Activated T-helper 1 cell treated with anti-CD3 and anti-CD28 coated beads, Interleukin-12 subunit alpha, Interleukin-12 subunit beta, Interleukin-2, Interleukin-4 antibody, amounts not matched to agents 30 ng/mL and 10 ng/mL and 1 ng/mL, durations not matched to agents 14 hours and 24 hours and 36 hours (primary cell): ENCODE measurements at regions not wholly inside any gene's neighbourhood (a gene's known extent, or its start where the extent isn't known, plus 50 kb on each side); places are given as distances from the start of the nearest gene placed in this dataset.

Experiments
- DNase-seq: peaks from one replicate; pipeline ENCODE4 v3.0.0; 2021; ENCODE audit warnings: low spot score
- H3K27ac Mint-ChIP-seq: one replicate; pipeline ENCODE4 v1.8.0; 2021; ENCODE audit warnings: mild to moderate bottlenecking, mixed read lengths
- H3K27me3 Mint-ChIP-seq: one replicate; pipeline ENCODE4 v1.8.0; 2022; ENCODE audit warnings: mild to moderate bottlenecking, moderate library complexity, mixed read lengths; ENCODE audit not compliant: insufficient read depth
- H3K36me3 Mint-ChIP-seq: one replicate; pipeline ENCODE4 v1.8.0; 2021; ENCODE audit warnings: low read depth, mixed read lengths
- H3K4me1 Mint-ChIP-seq: one replicate; pipeline ENCODE4 v1.8.0; 2021; ENCODE audit warnings: low read depth, mixed read lengths
- H3K4me3 Mint-ChIP-seq: one replicate; pipeline ENCODE4 v1.8.0; 2021; ENCODE audit warnings: mild to moderate bottlenecking, moderate library complexity, mixed read lengths
- H3K9me3 Mint-ChIP-seq: one replicate; pipeline ENCODE4 v1.8.0; 2021; ENCODE audit warnings: mixed read lengths
- intact Hi-C: fragments of 100-400 bp; cut with micrococcal nuclease; formaldehyde crosslinking; loops from one replicate; pipeline ENCODE4 v1.15.1; 2024

DNA sequence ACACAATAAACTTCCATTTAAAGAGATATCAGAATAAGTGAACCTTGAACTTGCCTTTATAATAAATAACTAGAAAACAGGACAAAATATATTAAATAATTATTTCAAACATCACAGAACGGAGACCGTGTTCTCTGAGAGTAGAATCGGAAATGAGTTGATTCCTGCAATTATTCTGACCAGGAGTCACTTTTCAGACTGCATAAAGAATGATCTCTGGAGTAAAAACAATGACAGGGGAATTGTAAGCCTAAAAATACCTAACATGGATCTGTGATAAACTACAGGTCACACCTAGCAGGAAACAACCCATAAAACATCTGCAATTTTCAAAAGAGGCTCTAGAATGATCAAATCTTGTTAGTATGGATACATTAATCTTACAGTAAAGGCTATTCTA lies 577.5 kb upstream of the SORCS1 start:
- DNase-seq, result no peak
- Mint-ChIP-seq H3K4me1 (no peaks in the 10 kb centered on the region), H3K36me3 (no peaks in the 10 kb centered on the region), H3K27me3 (no peaks in the 10 kb centered on the region), H3K4me3 (no peak overlapping the region), H3K27ac (no peak overlapping the region), H3K9me3 (peaks cover 23% of the 10 kb centered on the region)
- intact Hi-C loops, result no loop called here

GRCh38 chr10:107740962-107741690 lies 576.6 kb upstream of the SORCS1 start:
- no peak for DNase-seq

GRCh38 chr10:107739951-107740350 lies 575.4 kb upstream of the SORCS1 start:
- no peaks in the 10 kb centered on the region for H3K36me3 Mint-ChIP-seq

More at GRCh38 chr10:107740962-107741690, 576.6 kb upstream of the SORCS1 start:
- intact Hi-C loops, result no loop called here
- Mint-ChIP-seq H3K36me3 (no peaks in the 10 kb centered on the region), H3K9me3 (peaks cover 20% of the 10 kb centered on the region), H3K4me1 (no peaks in the 10 kb centered on the region), H3K4me3 (no peak overlapping the region), H3K27me3 (no peaks in the 10 kb centered on the region), H3K27ac (no peak overlapping the region)

DNA sequence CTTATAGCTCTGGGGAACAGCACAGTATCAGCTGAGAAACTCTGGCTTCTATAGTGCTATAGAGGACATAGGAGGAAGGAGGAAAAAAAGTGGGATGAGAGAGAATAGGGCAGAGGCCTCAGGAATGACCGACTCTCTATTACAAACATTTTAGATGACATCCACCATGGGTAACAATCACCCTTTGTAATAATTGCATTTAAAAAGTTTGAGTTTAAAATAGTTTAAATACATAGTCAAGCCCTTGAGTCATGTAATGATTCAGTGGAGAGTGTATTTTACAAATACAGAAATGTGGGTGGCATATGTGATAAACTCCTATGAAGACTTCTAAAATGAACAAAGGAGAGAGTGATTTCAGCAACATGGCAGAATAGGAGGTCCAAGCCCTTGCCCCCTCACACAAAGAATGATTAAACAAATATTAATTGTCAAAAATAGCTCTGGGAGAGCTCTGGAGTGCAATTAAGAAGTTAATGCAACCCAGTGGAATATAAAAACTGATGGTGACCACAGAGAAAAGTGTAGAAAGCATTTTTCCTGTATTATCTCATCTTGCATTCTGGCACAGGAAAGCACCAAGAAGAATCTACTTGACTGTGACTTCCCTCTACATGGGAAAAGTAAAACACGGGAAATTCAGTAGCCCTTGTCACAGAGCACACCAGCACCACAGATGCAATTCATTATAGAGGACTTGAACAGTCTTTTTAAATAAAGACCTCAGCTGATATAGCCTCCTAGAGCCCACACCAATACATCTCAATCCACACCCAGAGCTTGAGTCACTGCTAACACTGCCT lies 569.0 kb upstream of the SORCS1 start:
- H3K27me3 Mint-ChIP-seq, result no peaks in the 10 kb centered on the region
- intact Hi-C loops, result no loop called here
- no peak overlapping the region for H3K4me3 Mint-ChIP-seq
- no peaks in the 10 kb centered on the region for H3K36me3 Mint-ChIP-seq
- no peaks in the 10 kb centered on the region for H3K4me1 Mint-ChIP-seq
- no peak overlapping the region for H3K27ac Mint-ChIP-seq
- no peak for DNase-seq
- H3K9me3 Mint-ChIP-seq, result peaks cover 29% of the 10 kb centered on the region

More at GRCh38 chr10:107739951-107740350, 575.4 kb upstream of the SORCS1 start:
- no peaks in the 10 kb centered on the region for H3K27me3 Mint-ChIP-seq
- intact Hi-C loops, result no loop called here
- no peak overlapping the region for H3K4me3 Mint-ChIP-seq
- peaks cover 20% of the 10 kb centered on the region for H3K9me3 Mint-ChIP-seq
- H3K4me1 Mint-ChIP-seq, result no peaks in the 10 kb centered on the region
- H3K27ac Mint-ChIP-seq, result no peak overlapping the region
- no peak for DNase-seq

DNA sequence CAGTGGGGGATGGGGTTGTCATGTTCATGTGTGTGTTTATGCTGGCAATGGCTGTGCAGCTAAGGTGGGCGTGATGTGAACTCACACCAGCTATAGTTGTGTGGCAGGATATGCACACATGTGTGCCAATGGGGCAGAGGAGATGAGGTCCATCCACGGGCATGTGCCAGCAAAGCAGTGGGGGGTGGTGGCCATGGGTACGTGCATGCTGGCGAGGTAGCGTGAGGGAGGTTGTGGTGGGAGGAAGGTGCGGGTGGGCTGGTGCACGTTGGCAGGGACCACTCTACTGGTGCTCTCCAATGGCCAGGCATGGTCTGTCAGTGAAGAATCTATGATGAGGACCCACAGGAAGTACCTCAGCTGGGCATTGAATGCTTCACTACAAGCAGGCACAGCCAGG lies 567.5 kb upstream of the SORCS1 start:
- Mint-ChIP-seq H3K4me3 (no peak overlapping the region), H3K4me1 (no peaks in the 10 kb centered on the region), H3K9me3 (peaks cover 21% of the 10 kb centered on the region), H3K27me3 (no peaks in the 10 kb centered on the region), H3K27ac (peak overlapping the region; percentile 5), H3K36me3 (no peaks in the 10 kb centered on the region)
- intact Hi-C loops, result no loop called here
- no peak for DNase-seq

GRCh38 chr10:107728807-107729206 lies 564.3 kb upstream of the SORCS1 start:
- intact Hi-C loops, result no loop called here
- Mint-ChIP-seq H3K27me3 (no peaks in the 10 kb centered on the region), H3K27ac (no peak overlapping the region), H3K4me1 (no peaks in the 10 kb centered on the region), H3K4me3 (no peak overlapping the region), H3K9me3 (peaks cover 23% of the 10 kb centered on the region), H3K36me3 (no peaks in the 10 kb centered on the region)
- no peak for DNase-seq

DNA sequence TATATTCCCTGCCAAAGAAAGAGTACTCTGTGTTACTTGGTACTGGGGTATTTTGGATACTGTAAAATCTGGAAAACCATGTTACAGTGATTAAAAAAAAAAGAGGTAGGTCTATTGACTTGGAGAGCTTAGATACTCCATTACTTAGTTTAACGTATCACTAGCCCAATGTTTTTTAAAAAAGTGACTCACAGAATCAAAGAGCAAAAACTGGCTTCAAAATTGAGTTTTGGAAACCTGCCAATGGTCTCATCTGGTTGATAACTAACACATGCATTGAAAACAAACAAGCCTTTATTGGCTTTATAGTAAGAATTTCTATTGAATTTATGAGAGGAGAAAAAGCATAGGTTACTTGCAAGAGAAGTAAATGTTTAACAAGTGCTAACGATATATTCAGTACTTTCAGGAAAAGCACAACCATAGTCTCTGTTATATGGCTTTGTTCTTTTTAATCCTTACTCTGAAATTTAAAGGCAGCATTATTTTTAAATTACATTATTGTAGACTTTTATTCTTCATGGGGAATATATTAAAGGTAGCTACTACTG lies 563.3 kb upstream of the SORCS1 start:
- DNase-seq, result no peak
- Mint-ChIP-seq H3K9me3 (peaks cover 16% of the 10 kb centered on the region), H3K27me3 (no peaks in the 10 kb centered on the region), H3K4me1 (no peaks in the 10 kb centered on the region), H3K36me3 (no peaks in the 10 kb centered on the region), H3K4me3 (no peak overlapping the region), H3K27ac (no peak overlapping the region)
- intact Hi-C loops, result no loop called here

- no peaks in the 10 kb centered on the region for H3K27me3 Mint-ChIP-seq
- H3K9me3 Mint-ChIP-seq, result peaks cover 24% of the 10 kb centered on the region
- H3K4me3 Mint-ChIP-seq, result no peak overlapping the region
- H3K4me1 Mint-ChIP-seq, result no peaks in the 10 kb centered on the region
- H3K36me3 Mint-ChIP-seq, result no peaks in the 10 kb centered on the region
- no peak for DNase-seq
- intact Hi-C loops, result no loop called here
- H3K27ac Mint-ChIP-seq, result no peak overlapping the region
Observed at GRCh38 chr10:107718864-107719263, 554.4 kb upstream of the SORCS1 start.

- Mint-ChIP-seq H3K9me3 (peaks cover 24% of the 10 kb centered on the region), H3K27ac (no peak overlapping the region), H3K27me3 (no peaks in the 10 kb centered on the region), H3K36me3 (no peaks in the 10 kb centered on the region), H3K4me3 (no peak overlapping the region), H3K4me1 (no peaks in the 10 kb centered on the region)
- DNase-seq, result no peak
- intact Hi-C loops, result no loop called here
Observed at GRCh38 chr10:107717046-107717445, 552.5 kb upstream of the SORCS1 start.

GRCh38 chr10:107715565-107715964 lies 551.1 kb upstream of the SORCS1 start:
- Mint-ChIP-seq H3K9me3 (peaks cover 23% of the 10 kb centered on the region), H3K27me3 (no peaks in the 10 kb centered on the region), H3K27ac (no peak overlapping the region), H3K4me3 (no peak overlapping the region), H3K4me1 (no peaks in the 10 kb centered on the region), H3K36me3 (no peaks in the 10 kb centered on the region)
- intact Hi-C loops, result no loop called here
- DNase-seq, result no peak

DNA sequence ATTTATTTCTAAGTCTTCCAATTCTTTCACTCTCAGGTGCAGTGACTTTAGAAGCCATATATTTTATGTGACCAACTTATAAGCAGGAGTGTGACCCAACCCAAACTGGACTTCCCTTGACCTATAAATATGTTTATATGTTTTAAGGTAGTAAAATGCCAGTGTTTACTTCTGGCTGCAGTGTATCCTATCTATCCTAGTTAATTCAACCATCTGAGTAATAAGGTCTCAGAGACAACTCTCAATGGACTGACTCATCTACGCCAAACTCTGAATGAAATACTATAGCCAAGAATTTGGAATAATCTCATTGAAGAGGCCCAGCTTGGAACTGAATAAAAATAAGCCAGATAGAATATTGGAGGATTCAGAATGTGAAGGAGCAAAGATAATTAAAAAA lies 544.5 kb upstream of the SORCS1 start:
- no peak for DNase-seq
- intact Hi-C loops, result no loop called here
- Mint-ChIP-seq H3K27me3 (no peaks in the 10 kb centered on the region), H3K27ac (no peak overlapping the region), H3K9me3 (peaks cover 10% of the 10 kb centered on the region), H3K4me3 (no peak overlapping the region), H3K4me1 (no peaks in the 10 kb centered on the region), H3K36me3 (no peaks in the 10 kb centered on the region)

GRCh38 chr10:107706096-107706725 lies 541.7 kb upstream of the SORCS1 start:
- intact Hi-C loops, result no loop called here
- H3K9me3 Mint-ChIP-seq, result peaks cover 3% of the 10 kb centered on the region
- no peak for DNase-seq
- H3K4me1 Mint-ChIP-seq, result no peaks in the 10 kb centered on the region
- H3K27ac Mint-ChIP-seq, result no peak overlapping the region
- no peaks in the 10 kb centered on the region for H3K36me3 Mint-ChIP-seq
- H3K4me3 Mint-ChIP-seq, result no peak overlapping the region
- no peaks in the 10 kb centered on the region for H3K27me3 Mint-ChIP-seq

DNA sequence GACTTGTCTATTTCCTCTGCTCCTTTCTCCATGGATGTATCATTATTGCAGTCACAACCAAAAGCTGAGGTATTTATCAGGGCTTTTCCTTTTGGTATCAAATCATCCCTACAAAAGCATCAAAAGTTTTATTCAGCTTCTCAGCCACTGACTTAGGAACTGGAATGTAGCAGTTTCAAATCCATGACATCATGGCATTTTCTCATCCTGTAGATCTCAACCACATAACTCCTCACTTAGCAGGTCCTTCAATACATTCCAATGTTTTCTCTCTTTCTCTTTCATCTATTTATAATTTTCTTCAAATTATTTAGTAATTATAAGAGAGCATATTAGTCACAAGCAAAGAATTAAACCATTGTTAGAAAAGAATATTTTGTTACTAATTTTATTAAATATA lies 537.4 kb upstream of the SORCS1 start:
- Mint-ChIP-seq H3K9me3 (no peaks in the 10 kb centered on the region), H3K4me3 (no peak overlapping the region), H3K27me3 (no peaks in the 10 kb centered on the region), H3K4me1 (no peaks in the 10 kb centered on the region), H3K27ac (no peak overlapping the region), H3K36me3 (no peaks in the 10 kb centered on the region)
- DNase-seq, result no peak
- intact Hi-C loops, result no loop called here
